ENCODE measurements at regions not wholly inside any gene's neighbourhood (a gene's known extent, or its start where the extent isn't known, plus 50 kb on each side); places are given as distances from the start of the nearest gene placed in this dataset.
A peak's percentile ranks its signal among the peaks of the same experiment; 100 is the strongest.

DNA sequence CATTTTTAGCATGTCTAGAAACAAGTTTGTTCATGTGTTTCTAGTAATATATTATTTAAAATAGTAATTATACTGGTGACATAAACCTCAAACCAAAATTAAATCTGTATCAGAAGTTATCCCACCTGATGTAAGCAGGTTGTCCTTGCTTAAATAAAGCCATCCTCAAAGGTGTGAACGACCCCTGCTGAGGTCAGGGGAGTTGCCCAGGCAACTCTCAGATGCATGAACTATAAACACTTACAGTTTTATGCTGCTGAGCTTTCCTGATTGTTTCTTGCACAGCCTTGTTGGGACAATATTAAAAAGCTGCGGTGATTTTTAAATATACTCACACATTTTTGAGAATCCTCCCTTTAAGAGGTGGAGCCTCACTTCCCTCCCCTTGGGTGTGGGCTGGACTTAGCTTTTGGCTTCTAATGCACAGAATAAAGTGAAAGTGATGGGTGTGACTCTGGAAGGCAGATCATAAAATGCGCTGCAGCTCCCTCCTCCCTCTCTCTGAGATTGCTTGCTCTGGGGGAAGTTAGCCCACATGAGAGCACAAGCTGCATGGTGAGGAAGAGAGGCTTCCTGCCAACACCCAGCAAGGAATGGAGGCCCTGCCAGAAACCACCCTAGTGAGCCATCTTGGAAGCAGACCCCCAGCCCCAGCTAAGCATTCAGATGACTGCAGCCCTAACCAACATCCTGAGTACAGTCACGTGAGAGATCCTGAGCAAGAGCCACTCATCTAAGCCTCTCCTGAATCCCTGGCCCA, 152.7 kb downstream of the SKIDA1 start:
- peak; percentile 89 for ATAC-seq (ENCODE audit: insufficient read depth, low FRiP score)
- 39 to 42% methylated on average over 4 of the region's 4 CpGs for WGBS, 2 donors
- no peak overlapping the region for H3K9ac ChIP-seq (ENCODE audit: insufficient read depth in 1 of 2, low read length in 2 of 2)
- no peaks in the 10 kb centered on the region for H3K27me3 ChIP-seq (ENCODE audit: control insufficient read depth in 3 of 3, insufficient read depth in 3 of 3, low read length in 2 of 3)
- H3K4me3 ChIP-seq: no peak overlapping the region
- peaks cover 3 to 31% (median 7%) of the 10 kb centered on the region in 5 donors for H3K4me1 ChIP-seq (ENCODE audit: control insufficient read depth in 5 of 5, insufficient read depth in 5 of 5, low read length in 5 of 5)
- DNase-seq: peak; percentile 91 to 98 (median 97)
- H3K9me3 ChIP-seq (ENCODE audit: control insufficient read depth in 4 of 4, insufficient read depth in 3 of 4, low read length in 3 of 4): peaks cover 0 to 2% (median 0%) of the 10 kb centered on the region in 4 donors
- H3K36me3 ChIP-seq (ENCODE audit: control insufficient read depth in 4 of 4, insufficient read depth in 4 of 4, low read length in 4 of 4): no peaks in the 10 kb centered on the region
- no peak for TF ChIP-seq CTCF (IDR thresholded peaks at IDR 0.05; ENCODE audit: control extremely low read depth, extremely low read depth)
- peak overlapping the region in 1 of 2 donors; percentile 37 for H3K27ac ChIP-seq (ENCODE audit: low read depth in 1 of 2, low read length in 1 of 2)

- Histone ChIP-seq H3K27ac (ENCODE audit: low read depth in 1 of 2, low read length in 1 of 2) (no peak overlapping the region), H3K4me3 (no peak overlapping the region), H3K4me1 (ENCODE audit: control insufficient read depth in 5 of 5, insufficient read depth in 5 of 5, low read length in 5 of 5) (peaks cover 3 to 39% (median 9%) of the 10 kb centered on the region in 5 donors), H3K36me3 (ENCODE audit: control insufficient read depth in 4 of 4, insufficient read depth in 4 of 4, low read length in 4 of 4) (no peaks in the 10 kb centered on the region), H3K9ac (ENCODE audit: insufficient read depth in 1 of 2, low read length in 2 of 2) (no peak overlapping the region), H3K27me3 (ENCODE audit: control insufficient read depth in 3 of 3, insufficient read depth in 3 of 3, low read length in 2 of 3) (no peaks in the 10 kb centered on the region), H3K9me3 (ENCODE audit: control insufficient read depth in 4 of 4, insufficient read depth in 3 of 4, low read length in 3 of 4) (peaks cover 0 to 2% (median 0%) of the 10 kb centered on the region in 4 donors)
- no peak for TF ChIP-seq CTCF (IDR thresholded peaks at IDR 0.05; ENCODE audit: control extremely low read depth, extremely low read depth)
- DNase-seq (peak; percentile 30 to 80 (median 76)), ATAC-seq (ENCODE audit: insufficient read depth, low FRiP score) (no peak)
- 29 to 51% methylated on average over 2 of the region's 2 CpGs for WGBS, 2 donors
Observed at GRCh38 chr10:21369697-21370096, 155.8 kb downstream of the SKIDA1 start.

GRCh38 chr10:21368728-21369425, 156.6 kb downstream of the SKIDA1 start:
- Histone ChIP-seq H3K27me3 (ENCODE audit: control insufficient read depth in 3 of 3, insufficient read depth in 3 of 3, low read length in 2 of 3) (no peaks in the 10 kb centered on the region), H3K9ac (ENCODE audit: insufficient read depth in 1 of 2, low read length in 2 of 2) (peak overlapping the region in 1 of 2 donors; percentile 50), H3K4me1 (ENCODE audit: control insufficient read depth in 5 of 5, insufficient read depth in 5 of 5, low read length in 5 of 5) (peaks cover 3 to 47% (median 13%) of the 10 kb centered on the region in 5 donors), H3K9me3 (ENCODE audit: control insufficient read depth in 4 of 4, insufficient read depth in 3 of 4, low read length in 3 of 4) (peaks cover 0 to 2% (median 0%) of the 10 kb centered on the region in 4 donors), H3K36me3 (ENCODE audit: control insufficient read depth in 4 of 4, insufficient read depth in 4 of 4, low read length in 4 of 4) (no peaks in the 10 kb centered on the region), H3K27ac (ENCODE audit: low read depth in 1 of 2, low read length in 1 of 2) (no peak overlapping the region), H3K4me3 (no peak overlapping the region)
- ATAC-seq (ENCODE audit: insufficient read depth, low FRiP score) (no peak), DNase-seq (peak; percentile 32 to 58 (median 51))
- WGBS, 2 donors: 90 to 93% methylated on average over 9 of the region's 9 CpGs
- TF ChIP-seq CTCF (IDR thresholded peaks at IDR 0.05; ENCODE audit: control extremely low read depth, extremely low read depth): no peak

Measured in lung (tissue), 11 donors.